Esophagus squamous epithelium (tissue), 5 donors: ENCODE measurements at regions not wholly inside any gene's neighbourhood (a gene's known extent, or its start where the extent isn't known, plus 50 kb on each side); places are given as distances from the start of the nearest gene placed in this dataset.

Experiments
- DNase-seq: peaks from one replicate; lab custom pipeline; 2025; lab: John Stamatoyannopoulos, UW
- H3K27ac ChIP-seq, 4 donors: fragments of 200-600 bp; sonication (generic); one replicate each; pipeline ENCODE4 v1.5.1; 2016 to 2019; ENCODE audit warnings: mild to moderate bottlenecking in 1 of 4
- H3K27me3 ChIP-seq, 4 donors: fragments of 200-600 bp; sonication (generic); 1 replicate in 3 of 4; 2 replicates in 1 of 4; pipeline versions ENCODE4 v1.5.1 to v1.6.0; 2017 to 2021; ENCODE audit warnings: antibody characterized with exemption in 1 of 4
- H3K36me3 ChIP-seq, 3 donors: fragments of 200-600 bp; sonication (generic); one replicate each; pipeline ENCODE4 v1.5.1; 2016 to 2019
- H3K4me1 ChIP-seq, 3 donors: fragments of 200-600 bp; sonication (generic); one replicate each; pipeline ENCODE4 v1.5.1; 2017 to 2019
- H3K4me3 ChIP-seq, 4 donors: fragments of 200-600 bp; sonication (generic); 1 replicate in 3 of 4; 2 replicates in 1 of 4; pipeline ENCODE4 v1.5.1; 2016 to 2019; ENCODE audit warnings: mild to moderate bottlenecking in 2 of 4, moderate library complexity in 1 of 4
- H3K9me3 ChIP-seq, 3 donors: fragments of 200-600 bp; sonication (generic); one replicate each; pipeline ENCODE4 v1.5.1; 2016 to 2019
- CTCF ChIP-seq, 6 experiments: fragments of 450-650 bp in 4 of 6; fragments of 200-600 bp in 2 of 6; sonication (generic) in 2 of 6; IDR thresholded peaks; one replicate each; pipeline ENCODE4 v1.5.1; 2016 to 2019; ENCODE audit warnings: antibody characterized with exemption in 6 of 6, mild to moderate bottlenecking in 4 of 6, moderate library complexity in 4 of 6
- POLR2A ChIP-seq, 4 donors: fragments of 450-650 bp; IDR thresholded peaks; one replicate each; pipeline ENCODE4 v1.6.1; 2017; ENCODE audit warnings: antibody characterized with exemption in 4 of 4, mild to moderate bottlenecking in 4 of 4, moderate library complexity in 3 of 4
- whole genome bisulfite sequencing, 2 donors: methylation state at CpG; one replicate each; pipeline ENCODE4 v1.1.5; 2018; 5-methylcytosine and 5-hydroxymethylcytosine counted together
- intact Hi-C: fragments of 100-400 bp; cut with DNase I; formaldehyde crosslinking; loops from one replicate; pipeline ENCODE4 v1.15.0; 2022
- donor health status: DM: yes; HTN: yes; CAD: no.

DNA sequence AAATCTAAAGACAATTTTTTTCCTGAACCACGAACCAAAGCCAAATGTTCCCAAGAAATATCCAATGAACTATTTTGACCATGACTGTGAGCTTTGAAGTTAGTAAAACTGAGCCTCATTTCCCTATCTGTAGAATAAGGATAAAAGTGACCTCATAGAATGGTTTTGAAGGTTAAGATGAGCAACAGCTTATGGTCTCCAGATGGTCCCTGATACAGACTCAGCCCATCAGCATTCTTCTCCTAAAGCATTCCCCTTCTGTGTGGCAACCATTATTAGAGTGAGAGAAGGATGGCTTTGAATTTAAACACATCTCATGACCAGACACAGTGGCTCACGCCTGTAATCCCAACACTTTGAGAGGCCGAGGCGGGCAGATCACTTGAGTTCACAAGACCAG, 70.1 kb downstream of the COPRS start:
- peaks cover 8 to 20% (median 14%) of the 10 kb centered on the region in 3 donors for H3K4me1 ChIP-seq
- H3K27me3 ChIP-seq = no peaks in the 10 kb centered on the region
- no peak for TF ChIP-seq POLR2A (IDR thresholded peaks at IDR 0.05)
- no peak for TF ChIP-seq CTCF (IDR thresholded peaks at IDR 0.05)
- no peak for DNase-seq
- no peaks in the 10 kb centered on the region for H3K36me3 ChIP-seq
- no peaks in the 10 kb centered on the region for H3K9me3 ChIP-seq
- H3K27ac ChIP-seq = peak overlapping the region in 3 of 4 donors; percentile 9 to 79 (median 74)
- WGBS, 2 donors = 81 to 82% methylated on average over 2 to 4 of the region's 4 CpGs
- intact Hi-C loops = no loop called here
- no peak overlapping the region for H3K4me3 ChIP-seq

DNA sequence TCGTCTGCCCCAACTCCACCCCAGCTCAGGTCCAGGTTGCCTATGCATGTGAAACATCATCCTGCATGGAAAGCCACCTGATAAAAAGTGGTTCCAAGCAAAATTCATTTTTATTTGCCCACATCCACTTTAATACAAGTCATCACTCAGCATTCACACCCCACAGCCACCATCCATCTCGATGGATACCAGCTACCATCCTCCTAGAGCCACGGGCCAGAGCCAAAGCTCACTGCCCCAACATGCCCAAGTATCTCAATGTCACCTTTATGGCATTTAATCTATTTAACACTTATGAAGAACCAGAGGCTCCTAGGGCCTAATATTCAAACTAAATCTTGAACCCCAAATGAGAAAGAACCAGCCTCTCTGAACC, 70.5 kb downstream of the COPRS start:
- no peak for DNase-seq
- Histone ChIP-seq H3K27ac (peak overlapping the region; percentile 9 to 81 (median 76)), H3K4me3 (no peak overlapping the region), H3K9me3 (no peaks in the 10 kb centered on the region), H3K36me3 (no peaks in the 10 kb centered on the region), H3K4me1 (peaks cover 8 to 20% (median 14%) of the 10 kb centered on the region in 3 donors), H3K27me3 (no peaks in the 10 kb centered on the region)
- 19 to 45% methylated on average over 3 of the region's 3 CpGs for whole genome bisulfite sequencing, 2 donors
- intact Hi-C loops = no loop called here
- no peak for TF ChIP-seq CTCF (IDR thresholded peaks at IDR 0.05)
- no peak for TF ChIP-seq POLR2A (IDR thresholded peaks at IDR 0.05)

- H3K4me3 ChIP-seq = no peak overlapping the region
- H3K9me3 ChIP-seq = no peaks in the 10 kb centered on the region
- no peak for TF ChIP-seq CTCF (IDR thresholded peaks at IDR 0.05)
- TF ChIP-seq POLR2A (IDR thresholded peaks at IDR 0.05) = no peak
- 26 to 48% methylated on average over 6 of the region's 7 CpGs for WGBS, 2 donors
- no peak for DNase-seq
- H3K27me3 ChIP-seq = no peaks in the 10 kb centered on the region
- intact Hi-C loops = no loop called here
- H3K36me3 ChIP-seq = no peaks in the 10 kb centered on the region
- H3K4me1 ChIP-seq = peaks cover 8 to 20% (median 14%) of the 10 kb centered on the region in 3 donors
- H3K27ac ChIP-seq = peak overlapping the region; percentile 37 to 84 (median 80)
Measured at GRCh38 chr17:31787857-31788570, 71.0 kb downstream of the COPRS start.

GRCh38 chr17:31786796-31787481, 72.1 kb downstream of the COPRS start:
- Histone ChIP-seq H3K4me3 (no peak overlapping the region), H3K9me3 (no peaks in the 10 kb centered on the region), H3K27ac (peak overlapping the region in 1 of 4 donors; percentile 79), H3K36me3 (no peaks in the 10 kb centered on the region), H3K27me3 (no peaks in the 10 kb centered on the region), H3K4me1 (peaks cover 8 to 20% (median 14%) of the 10 kb centered on the region in 3 donors)
- intact Hi-C loops = no loop called here
- TF ChIP-seq POLR2A (IDR thresholded peaks at IDR 0.05) (no peak), CTCF (IDR thresholded peaks at IDR 0.05) (no peak)
- WGBS, 2 donors = 85 to 86% methylated on average over 7 of the region's 7 CpGs
- no peak for DNase-seq

DNA sequence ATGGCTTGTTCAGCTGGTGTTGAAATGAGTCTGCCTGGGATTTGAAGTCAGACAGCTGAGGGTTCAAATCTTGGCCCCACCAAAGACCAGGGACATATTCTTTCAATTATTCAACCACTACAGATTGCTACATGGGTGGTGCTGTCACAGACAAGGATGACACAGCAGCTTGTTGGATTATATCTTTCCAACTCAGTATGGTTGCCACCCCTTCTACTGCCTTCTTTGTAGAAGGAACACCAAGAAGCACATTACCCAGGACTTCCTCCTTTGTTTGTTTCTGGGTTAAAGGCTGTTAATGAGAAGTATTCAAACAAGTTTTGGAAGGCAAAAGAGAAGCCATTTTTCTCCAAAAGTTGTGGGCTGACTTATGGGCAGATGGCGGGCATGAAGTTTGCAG, 78.6 kb downstream of the COPRS start:
- Histone ChIP-seq H3K4me1 (no peaks in the 10 kb centered on the region), H3K36me3 (no peaks in the 10 kb centered on the region), H3K4me3 (no peak overlapping the region), H3K9me3 (no peaks in the 10 kb centered on the region), H3K27me3 (no peaks in the 10 kb centered on the region), H3K27ac (no peak overlapping the region)
- DNase-seq = no peak
- intact Hi-C loops = no loop called here
- no peak for TF ChIP-seq POLR2A (IDR thresholded peaks at IDR 0.05)
- no peak for TF ChIP-seq CTCF (IDR thresholded peaks at IDR 0.05)
- WGBS, 2 donors = 50 to 80% methylated on average over 1 of the region's 1 CpG
